Activated T-cell treated with anti-CD3 and anti-CD28 coated beads for 24 hours (primary cell): ENCODE measurements at regions not wholly inside any gene's neighbourhood (a gene's known extent, or its start where the extent isn't known, plus 50 kb on each side); places are given as distances from the start of the nearest gene placed in this dataset.

Experiments used
- DNase-seq: peaks from one replicate; pipeline ENCODE4 v3.0.0-alpha.2; 2020; ENCODE audit warnings: low read depth

- DNase-seq: no peak
These were observed 132.8 kb upstream of the TNFAIP3 start for GRCh38 chr6:137734005-137734874.

GRCh38 chr6:137734875-137735182, 132.2 kb upstream of the TNFAIP3 start:
- DNase-seq: no peak

GRCh38 chr6:137736048-137736818, 130.8 kb upstream of the TNFAIP3 start:
- no peak for DNase-seq

- no peak for DNase-seq
These were observed 130.1 kb upstream of the TNFAIP3 start for GRCh38 chr6:137736911-137737310.

GRCh38 chr6:137737836-137738596, 129.0 kb upstream of the TNFAIP3 start:
- no peak for DNase-seq

GRCh38 chr6:137738931-137739504, 128.0 kb upstream of the TNFAIP3 start:
- DNase-seq: no peak

- no peak for DNase-seq
These were observed 127.5 kb upstream of the TNFAIP3 start for GRCh38 chr6:137739544-137739943.

GRCh38 chr6:137740091-137740755, 126.8 kb upstream of the TNFAIP3 start:
- no peak for DNase-seq

- DNase-seq: no peak
These were observed 125.9 kb upstream of the TNFAIP3 start for GRCh38 chr6:137740967-137741761.

- DNase-seq: no peak
These were observed 123.6 kb upstream of the TNFAIP3 start for GRCh38 chr6:137743493-137743892.

- DNase-seq: no peak
These were observed 122.2 kb upstream of the TNFAIP3 start for GRCh38 chr6:137744877-137745276.

- DNase-seq: no peak
These were observed 121.7 kb upstream of the TNFAIP3 start for GRCh38 chr6:137745321-137745720.

- no peak for DNase-seq
These were observed 120.8 kb upstream of the TNFAIP3 start for GRCh38 chr6:137746264-137746663.

- no peak for DNase-seq
These were observed 117.3 kb upstream of the TNFAIP3 start for GRCh38 chr6:137749696-137750211.

- DNase-seq: no peak
These were observed 116.8 kb upstream of the TNFAIP3 start for GRCh38 chr6:137750297-137750696.

GRCh38 chr6:137751768-137752560, 115.1 kb upstream of the TNFAIP3 start:
- no peak for DNase-seq

- no peak for DNase-seq
These were observed 112.7 kb upstream of the TNFAIP3 start for GRCh38 chr6:137754366-137754765.

- DNase-seq: no peak
These were observed 112.2 kb upstream of the TNFAIP3 start for GRCh38 chr6:137754866-137755265.

GRCh38 chr6:137755284-137755683, 111.8 kb upstream of the TNFAIP3 start:
- DNase-seq: no peak

GRCh38 chr6:137756788-137757187, 110.3 kb upstream of the TNFAIP3 start:
- no peak for DNase-seq
